Right lung (tissue), 2 donors: ENCODE measurements at regions not wholly inside any gene's neighbourhood (a gene's known extent, or its start where the extent isn't known, plus 50 kb on each side); places are given as distances from the start of the nearest gene placed in this dataset.
A peak's percentile ranks its signal among the peaks of the same experiment; 100 is the strongest.

ENCODE experiments used
- DNase-seq, 2 donors: peaks; one replicate each; pipeline ENCODE4 v3.0.0-alpha.2; 2013

GRCh38 chr18:45168866-45169600, 446.2 kb upstream of the SLC14A2 start:
- no peak for DNase-seq

- DNase-seq = no peak
Observed at GRCh38 chr18:45169610-45170009, 445.7 kb upstream of the SLC14A2 start.

GRCh38 chr18:45171679-45172191, 443.5 kb upstream of the SLC14A2 start:
- no peak for DNase-seq

- DNase-seq = no peak
Observed at GRCh38 chr18:45173327-45173726, 441.9 kb upstream of the SLC14A2 start.

GRCh38 chr18:45173799-45174519, 441.3 kb upstream of the SLC14A2 start:
- DNase-seq = no peak

GRCh38 chr18:45174629-45175136, 440.6 kb upstream of the SLC14A2 start:
- no peak for DNase-seq

- DNase-seq = no peak
Observed at GRCh38 chr18:45175511-45175910, 439.8 kb upstream of the SLC14A2 start.

GRCh38 chr18:45186832-45187231, 428.4 kb upstream of the SLC14A2 start:
- DNase-seq = no peak

- DNase-seq = peak; percentile 48 to 55
Observed at GRCh38 chr18:45191795-45192194, 423.5 kb upstream of the SLC14A2 start.

- peak; percentile 25 to 31 for DNase-seq
Observed at GRCh38 chr18:45197526-45197970, 417.7 kb upstream of the SLC14A2 start.

GRCh38 chr18:45198526-45198925, 416.8 kb upstream of the SLC14A2 start:
- no peak for DNase-seq

- DNase-seq = no peak
Observed at GRCh38 chr18:45201029-45201428, 414.2 kb upstream of the SLC14A2 start.

- DNase-seq = no peak
Observed at GRCh38 chr18:45201489-45201888, 413.8 kb upstream of the SLC14A2 start.

- DNase-seq = no peak
Observed at GRCh38 chr18:45202061-45202460, 413.2 kb upstream of the SLC14A2 start.

- DNase-seq = no peak
Observed at GRCh38 chr18:45203677-45204076, 411.6 kb upstream of the SLC14A2 start.

- no peak for DNase-seq
Observed at GRCh38 chr18:45207328-45207727, 407.9 kb upstream of the SLC14A2 start.

- no peak for DNase-seq
Observed at GRCh38 chr18:45208164-45208563, 407.1 kb upstream of the SLC14A2 start.

- peak; percentile 39 to 59 for DNase-seq
Observed at GRCh38 chr18:45212181-45213039, 402.9 kb upstream of the SLC14A2 start.

- DNase-seq = no peak
Observed at GRCh38 chr18:45213040-45213333, 402.3 kb upstream of the SLC14A2 start.

- no peak for DNase-seq
Observed at GRCh38 chr18:45218436-45218835, 396.8 kb upstream of the SLC14A2 start.

GRCh38 chr18:45221363-45221762, 393.9 kb upstream of the SLC14A2 start:
- DNase-seq = no peak

GRCh38 chr18:45222180-45222579, 393.1 kb upstream of the SLC14A2 start:
- peak in 1 of 2 donors; percentile 48 for DNase-seq
